ENCODE measurements at regions not wholly inside any gene's neighbourhood (a gene's known extent, or its start where the extent isn't known, plus 50 kb on each side); places are given as distances from the start of the nearest gene placed in this dataset.

- DNase-seq = no peak
Observed at GRCh38 chr4:3704669-3705068, 61.5 kb upstream of the ADRA2C start.

- no peak for DNase-seq
Observed at GRCh38 chr4:3703677-3704521, 62.3 kb upstream of the ADRA2C start.

GRCh38 chr4:3703343-3703676 is 62.9 kb upstream of the ADRA2C start:
- DNase-seq = no peak

DNA sequence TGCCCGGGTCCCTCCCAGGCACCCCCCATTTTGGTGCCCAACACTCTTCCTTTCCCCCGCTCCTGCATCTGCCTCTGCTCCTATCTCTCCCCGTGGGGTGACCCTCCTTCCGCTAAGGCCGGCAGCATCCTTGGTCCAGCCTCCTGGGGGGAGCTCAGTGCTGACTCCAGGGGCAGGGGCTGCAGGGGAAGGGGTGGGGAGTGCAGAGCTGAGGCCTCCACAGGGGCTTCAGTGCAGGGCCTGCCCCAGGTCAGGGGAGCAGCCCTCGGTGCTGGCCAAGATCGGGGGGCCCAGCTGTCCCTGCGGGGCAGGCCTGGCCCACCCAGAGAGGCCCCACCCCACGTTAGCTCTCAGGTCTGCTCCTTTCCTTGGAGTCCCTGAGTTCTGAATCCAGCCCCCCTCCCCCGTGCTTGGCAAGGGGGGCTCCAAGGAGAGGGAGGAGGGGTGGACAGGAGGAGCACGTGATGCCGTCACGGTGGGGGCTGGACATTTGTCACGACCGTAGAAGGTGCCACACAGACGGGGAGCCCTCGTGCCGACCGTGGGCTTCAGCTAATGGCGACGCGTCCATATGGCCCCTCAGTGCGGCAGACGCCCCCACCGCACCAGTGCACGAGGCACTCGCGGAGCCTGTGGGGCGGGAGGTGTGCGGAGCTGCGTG is 63.5 kb upstream of the ADRA2C start:
- DNase-seq = no peak

GRCh38 chr4:3701736-3702560 is 64.2 kb upstream of the ADRA2C start:
- no peak for DNase-seq

GRCh38 chr4:3701271-3701734 is 64.9 kb upstream of the ADRA2C start:
- DNase-seq = no peak

- DNase-seq = no peak
Observed at GRCh38 chr4:3700736-3701135, 65.4 kb upstream of the ADRA2C start.

GRCh38 chr4:3700223-3700622 is 66.0 kb upstream of the ADRA2C start:
- no peak for DNase-seq

DNA sequence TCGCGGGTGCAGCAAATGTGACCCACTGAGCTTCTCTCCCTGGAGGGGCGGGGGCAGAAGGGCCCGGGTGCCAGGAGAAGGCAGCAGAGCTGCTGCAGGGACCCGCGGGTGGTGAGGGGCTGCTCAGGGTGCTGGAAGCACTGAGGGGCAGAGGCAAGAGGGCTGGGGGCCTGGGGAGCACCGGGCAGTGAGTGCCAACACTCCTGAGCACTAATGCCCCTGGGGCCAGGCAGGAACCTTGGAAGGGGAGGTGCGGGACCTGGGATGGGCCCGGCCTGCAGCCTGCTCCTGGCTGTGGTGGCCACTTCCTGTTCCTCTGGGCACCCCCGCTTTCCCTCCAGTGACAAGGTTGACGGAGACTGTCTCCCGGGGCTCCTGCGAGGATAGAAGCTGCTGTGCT is 66.5 kb upstream of the ADRA2C start:
- no peak for DNase-seq

- no peak for DNase-seq
Observed at GRCh38 chr4:3699261-3699660, 66.9 kb upstream of the ADRA2C start.

- DNase-seq = no peak
Observed at GRCh38 chr4:3697033-3697432, 69.2 kb upstream of the ADRA2C start.

- DNase-seq = no peak
Observed at GRCh38 chr4:3690551-3691152, 75.5 kb upstream of the ADRA2C start.

DNA sequence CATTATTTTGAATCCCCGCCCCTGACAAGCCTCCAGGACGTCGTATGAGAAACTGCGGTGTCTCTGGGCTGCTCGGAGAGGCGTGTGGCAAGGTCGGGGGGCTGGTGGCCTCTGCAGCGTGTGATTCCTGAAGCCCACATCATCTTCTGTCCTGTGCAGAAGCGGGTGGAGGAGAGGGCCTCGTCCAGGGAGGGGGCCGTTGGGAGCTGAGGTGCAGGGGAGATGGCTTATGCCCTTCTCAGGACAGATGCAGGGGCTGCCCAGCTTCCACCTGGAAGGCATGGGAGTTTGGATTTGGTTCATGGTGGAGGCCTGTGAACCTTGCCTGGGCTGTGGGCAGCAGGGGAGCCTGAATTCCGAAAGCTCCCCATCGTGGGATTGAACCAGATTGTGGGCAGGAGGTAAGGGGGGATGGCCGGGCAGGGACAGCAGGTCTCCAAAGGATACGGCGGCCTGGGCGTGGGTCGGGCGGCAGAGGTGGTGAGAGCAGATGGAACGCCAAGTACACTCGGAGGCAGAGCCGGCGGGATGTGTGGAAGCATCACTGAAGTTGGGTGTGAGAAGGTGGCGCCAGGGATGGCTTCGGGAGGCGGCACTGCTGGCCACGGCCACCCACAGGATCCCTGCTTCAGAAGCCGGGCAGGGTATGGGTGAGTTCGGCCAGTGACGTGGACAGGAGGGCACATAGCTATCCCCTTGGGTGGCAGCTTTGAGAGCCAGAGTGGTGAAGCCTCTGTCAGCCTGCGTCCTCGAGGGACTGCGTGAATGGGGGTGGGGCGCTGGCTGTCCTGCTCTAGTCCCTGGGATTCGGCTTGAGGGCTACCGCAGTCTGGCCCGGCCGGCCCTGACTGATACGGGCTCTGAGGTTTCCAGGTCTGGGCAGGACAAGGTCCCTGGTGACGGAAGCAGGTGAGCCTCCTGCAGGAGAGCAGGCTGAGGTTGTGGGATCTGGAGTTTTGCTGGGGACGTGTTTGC is 76.3 kb upstream of the ADRA2C start:
- DNase-seq = no peak

- no peak for DNase-seq
Observed at GRCh38 chr4:3689006-3689405, 77.2 kb upstream of the ADRA2C start.

DNA sequence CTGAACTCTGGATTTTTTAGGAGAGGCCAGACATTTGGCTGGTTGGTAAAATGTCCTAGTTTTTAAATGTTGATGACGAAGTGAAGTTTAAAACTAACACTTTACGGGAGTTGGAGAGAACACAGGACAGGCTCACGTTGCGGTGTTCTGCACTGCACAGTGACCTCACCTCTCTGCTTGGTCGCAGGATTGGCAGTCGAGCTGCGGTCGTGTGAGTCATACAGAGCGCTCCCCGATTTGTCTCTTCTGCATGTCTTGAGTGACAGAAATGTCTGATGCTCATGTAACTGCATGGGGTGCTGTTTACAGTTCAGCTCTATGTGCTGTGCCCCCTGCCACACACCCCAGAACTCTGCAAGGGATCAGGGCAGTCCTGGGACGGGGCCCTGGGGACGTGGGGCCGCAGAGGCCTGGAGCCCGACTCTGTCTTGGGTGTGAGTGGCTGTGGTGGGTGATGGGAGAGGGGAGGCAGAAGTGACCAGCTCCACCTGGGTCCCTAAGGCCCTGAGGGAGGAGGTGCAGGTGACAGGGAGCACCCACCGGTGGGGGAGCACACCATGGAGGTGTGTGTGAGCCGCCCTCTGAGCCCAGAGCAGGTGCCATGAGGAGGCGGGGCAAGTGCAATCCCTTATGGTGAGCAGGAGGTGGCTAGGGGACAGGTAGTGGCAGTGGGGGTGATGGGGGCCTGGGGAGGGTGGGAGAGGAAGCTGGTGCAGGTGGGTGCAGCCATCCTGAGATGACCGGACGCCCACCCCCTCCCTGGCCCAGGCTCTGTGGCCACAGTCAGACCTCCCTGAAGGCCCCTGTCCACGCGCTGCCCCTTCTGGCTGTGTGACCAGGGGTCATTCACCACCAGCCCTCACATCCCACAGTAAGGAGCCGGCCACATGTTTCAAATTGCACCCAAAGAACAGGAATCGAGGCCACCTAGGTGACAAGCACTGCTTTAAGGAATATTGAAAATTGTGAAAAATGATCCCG is 77.9 kb upstream of the ADRA2C start:
- no peak for DNase-seq

DNA sequence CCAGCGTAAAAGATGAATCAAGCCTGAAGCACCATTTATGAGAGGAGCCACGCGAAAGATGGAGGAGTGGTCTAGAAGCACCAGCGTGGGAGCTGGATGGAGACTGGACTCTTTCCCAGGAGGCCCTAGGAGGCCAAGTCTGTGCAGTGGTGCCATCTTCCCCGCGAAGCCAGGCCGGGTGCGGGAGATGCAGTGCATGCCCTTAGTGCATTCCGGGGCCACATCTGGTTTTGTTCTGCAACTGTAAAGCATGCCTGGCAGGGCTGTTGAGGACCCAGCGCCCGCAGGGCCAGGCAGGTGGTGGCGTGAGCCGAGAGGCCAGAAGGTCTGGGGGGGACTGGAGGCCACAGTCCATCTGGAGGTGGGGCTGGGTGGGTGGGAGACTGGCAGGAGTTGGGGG is 78.6 kb upstream of the ADRA2C start:
- DNase-seq = no peak

DNA sequence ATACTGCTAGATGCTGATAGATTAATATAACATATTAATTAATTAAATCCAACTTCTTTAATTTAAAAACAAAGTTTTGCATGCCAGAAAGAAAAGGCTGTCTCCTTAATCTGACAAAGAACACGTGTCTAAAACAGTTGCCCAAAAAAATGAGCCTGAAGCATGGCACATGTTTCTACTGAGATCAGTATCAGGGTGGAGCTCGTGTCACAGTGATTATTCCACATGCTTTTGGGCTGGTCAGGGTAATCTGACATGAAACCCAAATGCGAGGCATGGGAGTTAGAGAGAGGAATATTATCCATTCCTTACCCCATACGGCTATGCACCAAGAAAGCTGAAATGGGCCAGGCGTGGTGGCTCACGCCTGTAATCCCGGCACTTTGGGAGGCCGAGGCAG is 79.4 kb upstream of the ADRA2C start:
- no peak for DNase-seq

DNA sequence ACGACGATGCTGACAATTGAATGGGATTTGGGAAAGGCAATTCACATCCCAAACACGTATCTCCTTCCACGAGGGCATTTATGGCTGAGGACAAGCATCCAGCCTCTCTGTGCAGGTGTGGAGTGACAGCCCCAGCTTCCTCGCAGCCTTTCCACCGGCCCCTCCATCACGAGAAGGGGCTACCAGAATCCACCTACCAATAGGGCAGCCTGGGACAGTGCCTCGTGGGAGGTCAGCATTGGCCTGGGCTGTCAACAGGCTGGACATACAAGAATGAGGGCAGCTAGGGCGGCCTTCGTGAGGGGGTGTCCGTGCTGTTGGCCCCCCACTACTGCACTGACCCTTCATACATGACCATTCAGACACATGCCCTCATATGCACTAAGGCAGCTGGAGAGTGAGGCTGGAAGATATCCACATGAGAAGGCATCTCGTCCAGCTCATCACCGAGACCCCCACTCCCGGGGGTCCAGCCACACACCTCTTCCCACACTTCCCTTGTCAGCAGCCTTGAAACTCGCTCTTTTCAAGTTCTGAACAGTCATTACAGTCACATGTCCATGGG is 81.0 kb upstream of the ADRA2C start:
- no peak for DNase-seq

DNA sequence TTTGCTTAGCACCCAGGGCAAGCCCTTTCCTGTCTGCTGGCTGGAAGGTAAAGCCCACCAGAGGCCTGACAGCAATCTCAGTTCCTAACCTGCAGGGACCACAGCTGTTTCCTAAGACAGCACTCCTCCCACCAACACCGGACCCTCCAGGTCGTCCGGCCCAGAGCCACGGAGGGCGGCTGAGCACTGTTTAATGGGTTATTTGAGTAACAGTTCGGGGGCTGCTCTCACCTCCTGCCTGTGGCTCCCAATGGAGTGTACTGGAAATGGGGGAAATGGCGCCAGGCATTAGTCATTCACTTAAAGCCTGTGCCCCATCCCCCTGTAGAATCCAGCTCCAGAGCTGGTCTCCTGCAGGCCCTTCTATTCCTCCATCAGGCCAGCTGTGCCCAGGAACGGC is 81.6 kb upstream of the ADRA2C start:
- no peak for DNase-seq

DNA sequence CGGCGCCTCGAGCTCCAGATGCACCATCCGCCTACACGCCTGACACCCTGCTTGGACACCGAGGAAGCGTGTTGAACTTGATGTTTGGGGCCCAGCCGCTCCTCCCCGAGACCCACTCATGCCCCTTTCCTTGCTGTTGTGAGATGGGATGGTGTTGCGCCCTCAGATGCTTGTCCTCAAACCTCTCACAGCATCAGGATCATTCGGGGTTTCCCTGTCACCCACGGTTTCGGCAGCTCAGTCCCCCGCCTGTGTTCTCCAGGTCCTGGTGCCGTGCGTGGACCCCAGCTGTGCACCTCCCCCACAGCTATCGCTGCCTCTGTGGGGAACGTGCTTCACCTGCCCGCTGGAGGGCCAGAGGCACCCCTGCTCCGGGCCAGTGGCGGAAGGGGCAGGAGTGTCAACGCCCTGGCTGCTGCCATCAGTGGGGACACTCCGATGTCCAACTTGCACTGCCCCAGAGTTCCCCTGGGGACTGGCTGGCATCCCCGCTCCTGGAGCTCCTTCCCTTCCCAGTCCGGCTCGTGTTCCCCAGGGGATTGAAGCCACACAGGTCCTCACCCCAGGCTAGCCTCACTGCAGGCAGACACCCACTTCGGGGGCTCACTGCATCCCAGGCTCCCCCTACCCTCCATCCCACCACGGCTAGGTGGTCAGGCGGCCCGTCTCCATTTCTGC is 82.3 kb upstream of the ADRA2C start:
- no peak for DNase-seq

Data from stimulated activated CD4-positive, alpha-beta T cell treated with anti-CD3 and anti-CD28 coated beads, Interleukin-15, amount 100 ng/mL, for 24 hours (primary cell).